ENCODE measurements at regions not wholly inside any gene's neighbourhood (a gene's known extent, or its start where the extent isn't known, plus 50 kb on each side); places are given as distances from the start of the nearest gene placed in this dataset.

- TF ChIP-seq, protein P1, sequence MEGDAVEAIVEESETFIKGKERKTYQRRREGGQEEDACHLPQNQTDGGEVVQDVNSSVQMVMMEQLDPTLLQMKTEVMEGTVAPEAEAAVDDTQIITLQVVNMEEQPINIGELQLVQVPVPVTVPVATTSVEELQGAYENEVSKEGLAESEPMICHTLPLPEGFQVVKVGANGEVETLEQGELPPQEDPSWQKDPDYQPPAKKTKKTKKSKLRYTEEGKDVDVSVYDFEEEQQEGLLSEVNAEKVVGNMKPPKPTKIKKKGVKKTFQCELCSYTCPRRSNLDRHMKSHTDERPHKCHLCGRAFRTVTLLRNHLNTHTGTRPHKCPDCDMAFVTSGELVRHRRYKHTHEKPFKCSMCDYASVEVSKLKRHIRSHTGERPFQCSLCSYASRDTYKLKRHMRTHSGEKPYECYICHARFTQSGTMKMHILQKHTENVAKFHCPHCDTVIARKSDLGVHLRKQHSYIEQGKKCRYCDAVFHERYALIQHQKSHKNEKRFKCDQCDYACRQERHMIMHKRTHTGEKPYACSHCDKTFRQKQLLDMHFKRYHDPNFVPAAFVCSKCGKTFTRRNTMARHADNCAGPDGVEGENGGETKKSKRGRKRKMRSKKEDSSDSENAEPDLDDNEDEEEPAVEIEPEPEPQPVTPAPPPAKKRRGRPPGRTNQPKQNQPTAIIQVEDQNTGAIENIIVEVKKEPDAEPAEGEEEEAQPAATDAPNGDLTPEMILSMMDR (conservative IDR thresholded peaks at IDR 0.05; ENCODE audit: low read depth, low read length), result no peak
- TF ChIP-seq RCOR1 (IDR thresholded peaks at IDR 0.05; ENCODE audit: insufficient replicate concordance, low read length) (no peak), RAD21 (IDR thresholded peaks at IDR 0.05; ENCODE audit: low read length) (no peak), USF2 (IDR thresholded peaks at IDR 0.05; ENCODE audit: low read depth, low read length) (no peak)
Observed at GRCh38 chr10:3439183-3439582, 266.6 kb upstream of the PITRM1 start.
